Epithelial cell of prostate (primary cell): ENCODE measurements at regions not wholly inside any gene's neighbourhood (a gene's known extent, or its start where the extent isn't known, plus 50 kb on each side); places are given as distances from the start of the nearest gene placed in this dataset.

Experiments
- DNase-seq: peaks from one replicate; pipeline ENCODE4 v3.0.0-alpha.2; 2011; ENCODE audit warnings: low read depth, low spot score
- H3K27ac ChIP-seq: fragments of 450-650 bp; 2 replicates; pipeline ENCODE4 v1.5.1; 2017; ENCODE audit warnings: mild to moderate bottlenecking

GRCh38 chr2:21467280-21467818 lies 343.6 kb downstream of the TDRD15 start:
- H3K27ac ChIP-seq, result no peak overlapping the region
- no peak for DNase-seq

- no peak overlapping the region for H3K27ac ChIP-seq
- no peak for DNase-seq
Measured at GRCh38 chr2:21467910-21468309, 344.1 kb downstream of the TDRD15 start.

DNA sequence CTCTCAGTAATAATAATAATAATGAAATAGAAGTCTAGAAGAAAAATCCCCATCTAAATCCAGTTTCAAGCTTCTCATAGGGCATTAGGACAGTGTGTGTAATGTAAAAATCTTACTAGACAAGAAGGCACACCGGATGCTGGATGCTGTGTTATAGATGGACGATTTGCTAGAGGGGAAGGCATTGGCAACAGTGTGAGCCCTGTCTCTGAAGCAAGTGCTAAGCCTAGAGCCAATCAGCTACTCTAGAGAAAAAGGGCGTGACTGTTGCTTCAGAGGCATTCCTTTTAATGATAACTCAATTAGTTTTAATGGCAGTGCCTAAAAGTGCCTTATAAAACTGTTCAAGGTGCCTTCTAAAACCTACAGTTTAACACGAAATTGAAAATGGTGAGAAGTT lies 344.9 kb downstream of the TDRD15 start:
- H3K27ac ChIP-seq, result no peak overlapping the region

DNA sequence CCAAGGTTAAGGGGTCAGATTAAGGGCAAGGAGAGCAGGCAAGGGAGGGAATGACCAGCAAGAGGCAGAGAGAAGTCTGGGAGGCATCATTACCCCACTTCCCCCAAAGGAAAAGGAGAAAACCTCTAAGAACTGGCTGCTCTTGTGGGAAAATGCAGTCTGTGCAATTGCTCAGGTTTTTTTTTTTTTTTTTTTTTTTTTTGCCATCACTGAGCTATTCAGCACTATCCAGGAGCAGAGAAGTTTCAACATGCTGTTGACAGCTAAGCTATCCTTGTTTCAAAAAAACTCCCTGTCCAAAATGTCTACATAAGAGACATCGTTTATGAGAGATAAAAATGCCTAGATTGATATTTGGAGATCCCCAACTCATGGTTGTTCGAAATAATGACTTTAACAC lies 345.4 kb downstream of the TDRD15 start:
- no peak overlapping the region for H3K27ac ChIP-seq

More for the DNA sequence above, 344.9 kb downstream of the TDRD15 start:
- DNase-seq, result no peak

GRCh38 chr2:21469564-21469963 lies 345.8 kb downstream of the TDRD15 start:
- no peak overlapping the region for H3K27ac ChIP-seq
- DNase-seq, result no peak

More for the DNA sequence above, 345.4 kb downstream of the TDRD15 start:
- DNase-seq, result no peak

- no peak overlapping the region for H3K27ac ChIP-seq
- DNase-seq, result no peak
Measured at GRCh38 chr2:21480162-21480561, 356.4 kb downstream of the TDRD15 start.

- DNase-seq, result no peak
- no peak overlapping the region for H3K27ac ChIP-seq
Measured at GRCh38 chr2:21484643-21485042, 360.9 kb downstream of the TDRD15 start.

DNA sequence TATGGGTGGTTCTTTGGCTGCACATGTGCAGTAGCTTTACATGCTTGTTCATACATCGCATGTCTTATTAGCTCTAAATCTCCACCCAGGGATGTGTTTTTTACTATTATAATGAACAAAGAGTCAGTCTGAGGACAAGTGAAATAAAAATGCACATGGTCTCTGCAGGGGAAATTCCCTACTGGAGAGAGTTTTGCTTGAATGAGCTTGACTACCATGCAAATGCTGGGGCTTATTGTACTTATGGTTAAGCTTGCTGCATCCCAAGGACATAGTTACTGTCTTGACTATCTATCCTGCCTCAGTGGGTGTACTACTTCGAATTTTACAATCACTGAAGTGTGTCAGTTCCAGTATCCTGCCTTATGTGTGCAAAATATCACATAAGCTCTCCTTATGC lies 362.7 kb downstream of the TDRD15 start:
- no peak overlapping the region for H3K27ac ChIP-seq
- DNase-seq, result no peak

DNA sequence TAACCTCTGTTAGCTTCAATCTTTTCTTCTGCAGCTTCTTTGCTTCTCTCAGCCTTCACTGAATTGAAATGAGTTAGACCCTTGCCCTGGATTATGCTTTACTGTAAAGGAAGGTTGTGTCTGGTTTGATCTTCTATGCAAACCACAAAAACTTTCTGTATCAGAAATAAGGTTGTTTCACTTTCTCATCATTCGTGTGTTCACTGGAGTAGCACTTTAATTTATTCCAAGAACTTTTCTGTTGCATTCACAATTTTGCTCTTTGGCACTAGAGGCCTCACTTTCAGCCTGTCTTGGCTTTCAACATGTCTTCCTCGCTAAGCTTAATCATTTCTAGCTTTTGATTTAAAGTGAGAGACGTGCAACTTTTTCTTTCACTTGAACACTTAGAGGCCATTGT lies 365.3 kb downstream of the TDRD15 start:
- no peak for DNase-seq
- H3K27ac ChIP-seq, result no peak overlapping the region

GRCh38 chr2:21498016-21498415 lies 374.2 kb downstream of the TDRD15 start:
- DNase-seq, result no peak
- H3K27ac ChIP-seq, result no peak overlapping the region

GRCh38 chr2:21500401-21500945 lies 376.7 kb downstream of the TDRD15 start:
- H3K27ac ChIP-seq, result no peak overlapping the region
- peak; percentile 1 for DNase-seq

DNA sequence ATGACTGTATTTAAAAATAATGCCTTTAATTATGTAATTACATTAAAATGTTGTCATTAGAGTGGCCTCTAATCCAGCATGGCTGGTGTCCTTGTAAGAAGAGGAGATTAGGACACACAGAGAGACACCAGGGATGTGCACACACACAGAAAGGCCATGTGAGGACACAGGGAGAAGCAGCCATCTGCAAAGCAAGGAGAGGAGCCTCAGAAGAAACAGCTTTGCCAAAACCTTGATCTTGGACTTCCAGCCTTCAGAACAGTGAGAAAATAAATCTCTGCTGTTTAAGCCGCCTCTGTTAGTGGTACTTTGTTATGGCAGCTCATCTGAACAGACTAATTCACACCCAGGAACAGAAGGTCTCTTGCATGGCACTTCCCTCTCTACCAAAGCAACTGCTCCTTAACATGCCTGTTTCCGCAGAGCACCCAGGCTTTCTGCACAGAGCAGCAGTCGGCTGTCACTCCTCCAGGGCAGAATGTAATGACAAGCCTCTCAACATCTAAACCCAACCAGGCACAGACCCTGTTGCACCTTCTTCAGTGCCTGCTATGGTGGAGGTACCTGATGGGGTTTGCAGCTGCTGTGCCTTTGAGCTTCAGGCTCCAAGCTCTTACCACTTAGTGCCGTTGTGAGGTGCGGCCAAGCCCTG lies 377.7 kb downstream of the TDRD15 start:
- H3K27ac ChIP-seq, result no peak overlapping the region

DNA sequence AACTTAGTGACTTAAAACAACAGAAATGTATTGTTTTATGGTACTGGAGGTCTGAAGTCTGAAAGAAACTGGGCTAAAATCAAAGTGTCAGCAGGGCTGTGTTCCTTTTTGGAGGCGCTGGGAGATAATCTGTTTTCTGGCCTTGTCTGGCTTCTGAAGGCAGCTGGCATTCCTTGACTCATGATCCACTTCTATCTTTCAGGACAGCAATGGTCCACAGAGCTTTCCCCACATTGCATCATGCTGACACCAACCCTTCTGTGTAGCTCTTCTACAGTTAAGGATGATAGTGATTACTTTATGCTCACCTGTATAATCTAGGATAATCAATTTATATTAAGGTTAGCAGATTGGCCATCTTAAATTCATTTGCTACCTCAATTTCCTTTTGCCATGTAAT lies 392.1 kb downstream of the TDRD15 start:
- no peak for DNase-seq
- H3K27ac ChIP-seq, result no peak overlapping the region

More for the DNA sequence above, 377.7 kb downstream of the TDRD15 start:
- no peak for DNase-seq

- no peak overlapping the region for H3K27ac ChIP-seq
- no peak for DNase-seq
Measured at GRCh38 chr2:21519412-21519811, 395.6 kb downstream of the TDRD15 start.

DNA sequence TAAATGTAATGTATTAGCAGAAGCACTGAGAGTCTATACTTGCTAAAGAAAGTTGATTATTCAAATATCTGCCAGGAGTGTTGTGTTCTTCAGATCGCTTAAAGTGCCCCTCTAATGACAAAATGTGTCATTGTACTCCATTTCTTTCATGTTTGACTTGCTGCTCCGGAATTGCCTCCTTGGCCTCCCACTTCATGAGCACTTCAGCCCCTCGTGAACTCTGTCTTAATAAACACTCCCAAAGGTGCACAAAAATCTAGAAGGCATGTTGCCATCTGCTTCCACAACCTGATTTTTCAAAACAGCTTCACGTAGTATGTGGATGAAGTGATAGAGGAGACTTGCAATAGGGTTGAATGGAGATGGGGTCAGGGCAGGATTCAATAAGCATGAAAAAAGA lies 396.1 kb downstream of the TDRD15 start:
- H3K27ac ChIP-seq, result no peak overlapping the region
- no peak for DNase-seq

GRCh38 chr2:21535826-21536225 lies 412.1 kb downstream of the TDRD15 start:
- DNase-seq, result no peak
- H3K27ac ChIP-seq, result no peak overlapping the region

GRCh38 chr2:21539685-21540084 lies 415.9 kb downstream of the TDRD15 start:
- DNase-seq, result no peak
- H3K27ac ChIP-seq, result no peak overlapping the region

DNA sequence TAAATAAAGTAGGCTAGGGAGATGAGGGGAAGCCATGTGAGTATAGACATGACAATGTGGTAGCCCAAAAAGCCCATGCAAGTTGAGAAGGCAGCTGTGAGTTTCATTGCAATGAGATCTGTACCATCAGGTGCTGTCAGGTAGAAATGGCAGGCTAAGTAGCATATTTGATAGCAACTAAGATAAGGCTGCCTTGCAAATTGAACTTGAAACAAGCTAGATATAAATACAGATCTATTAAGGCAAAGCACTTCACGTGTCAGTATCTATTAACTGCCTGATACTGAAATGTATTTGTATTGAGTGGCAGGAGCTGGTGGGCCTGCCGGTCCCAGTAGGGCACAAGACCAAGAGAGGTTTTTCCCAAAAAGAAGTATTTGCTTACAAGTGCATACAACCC lies 419.9 kb downstream of the TDRD15 start:
- DNase-seq, result no peak
- no peak overlapping the region for H3K27ac ChIP-seq

GRCh38 chr2:21544392-21544791 lies 420.6 kb downstream of the TDRD15 start:
- DNase-seq, result no peak
- H3K27ac ChIP-seq, result no peak overlapping the region

- DNase-seq, result no peak
- no peak overlapping the region for H3K27ac ChIP-seq
Measured at GRCh38 chr2:21552981-21553380, 429.2 kb downstream of the TDRD15 start.

DNA sequence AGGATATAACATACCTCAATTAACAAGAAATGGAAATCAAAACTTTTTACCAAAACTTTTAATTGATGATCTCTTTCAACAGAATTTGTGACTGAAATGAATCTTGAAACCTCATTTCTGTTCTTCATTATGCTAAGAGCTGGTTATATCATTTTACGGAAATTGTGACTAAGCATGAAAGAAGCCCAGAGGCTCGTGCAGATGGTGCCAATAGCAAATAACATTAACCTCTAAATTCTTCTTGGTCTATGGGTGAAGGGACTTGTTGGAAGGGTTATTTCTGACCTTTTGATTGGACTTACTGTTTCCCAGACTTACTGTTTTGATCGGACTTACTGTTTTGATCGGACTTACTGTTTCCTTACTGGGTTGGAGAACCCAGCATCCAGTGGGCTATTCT lies 435.6 kb downstream of the TDRD15 start:
- DNase-seq, result no peak
- no peak overlapping the region for H3K27ac ChIP-seq

DNA sequence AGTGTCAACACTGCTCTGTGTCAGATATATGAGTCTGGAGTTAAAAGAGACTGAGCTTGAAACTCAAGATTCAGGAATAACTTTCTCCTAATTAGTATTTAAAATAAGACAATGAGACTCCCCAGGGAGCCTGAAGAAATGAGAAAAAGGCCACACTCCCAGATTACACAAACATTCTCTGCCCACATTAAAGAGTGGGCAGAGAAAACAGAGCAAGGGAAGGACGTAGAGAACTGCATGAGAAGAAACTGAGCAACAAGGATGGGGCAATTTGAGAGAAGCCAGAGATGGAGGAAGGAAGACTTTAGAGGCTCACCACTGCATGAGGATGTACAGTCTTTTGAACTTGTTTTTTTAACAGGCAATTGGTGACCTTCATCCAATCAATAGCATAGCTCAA lies 438.2 kb downstream of the TDRD15 start:
- no peak for DNase-seq
- no peak overlapping the region for H3K27ac ChIP-seq
